OCI-LY1 (cell line): ENCODE measurements at regions not wholly inside any gene's neighbourhood (a gene's known extent, or its start where the extent isn't known, plus 50 kb on each side); places are given as distances from the start of the nearest gene placed in this dataset.

Source experiments
- H2AFZ ChIP-seq: fragments of 200-600 bp; sonication (generic), shearing (Covaris generic); 2 replicates; pipeline ENCODE4 v1.6.0; 2014; ENCODE audit warnings: antibody characterized with exemption, mild to moderate bottlenecking, low read length
- H3F3A ChIP-seq: fragments of 200-600 bp; sonication (generic), shearing (Covaris generic); 2 replicates; pipeline ENCODE4 v1.6.0; 2014; ENCODE audit warnings: mild to moderate bottlenecking, antibody characterized with exemption, low read length, moderate library complexity; ENCODE audit not compliant: insufficient read depth
- H3K27ac ChIP-seq: fragments of 200-600 bp; sonication (generic); 2 replicates; pipeline ENCODE4 v1.5.1; 2014; ENCODE audit warnings: low read length, mixed run types, mild to moderate bottlenecking, low read depth; ENCODE audit not compliant: poor library complexity, severe bottlenecking
- H3K27me3 ChIP-seq: fragments of 200-600 bp; sonication (generic); 2 replicates; pipeline ENCODE4 v1.6.0; 2014; ENCODE audit warnings: antibody characterized with exemption, mild to moderate bottlenecking, low read length, moderate library complexity; ENCODE audit not compliant: insufficient read depth
- H3K36me3 ChIP-seq: fragments of 200-600 bp; sonication (generic); 2 replicates; pipeline ENCODE4 v1.6.1; 2014; ENCODE audit warnings: mild to moderate bottlenecking, antibody characterized with exemption, low read length, moderate library complexity, mixed read lengths; ENCODE audit not compliant: insufficient read depth
- H3K4me1 ChIP-seq: fragments of 200-600 bp; sonication (generic); 2 replicates; pipeline ENCODE4 v1.5.1; 2014; ENCODE audit warnings: mild to moderate bottlenecking, low read length, moderate library complexity; ENCODE audit not compliant: insufficient read depth, severe bottlenecking
- H3K4me2 ChIP-seq: fragments of 200-600 bp; sonication (generic), shearing (Covaris generic); 2 replicates; pipeline ENCODE4 v1.6.1; 2014; ENCODE audit warnings: low read length
- H3K4me3 ChIP-seq: fragments of 200-600 bp; sonication (generic); 2 replicates; pipeline ENCODE4 v1.5.1; 2014; ENCODE audit warnings: low read length, low read depth, mild to moderate bottlenecking, mixed read lengths; ENCODE audit not compliant: poor library complexity, severe bottlenecking
- H3K79me2 ChIP-seq: fragments of 200-600 bp; shearing (Covaris generic); 2 replicates; pipeline ENCODE4 v1.6.1; 2016; ENCODE audit warnings: mixed run types, low read length, mixed read lengths; ENCODE audit not compliant: insufficient read depth
- H3K9ac ChIP-seq: fragments of 200-600 bp; sonication (generic), shearing (Covaris generic); 2 replicates; pipeline ENCODE4 v1.6.1; 2014; ENCODE audit warnings: mild to moderate bottlenecking, low read length, mixed read lengths
- H3K9me2 ChIP-seq: fragments of 200-600 bp; sonication (generic), shearing (Covaris generic); 2 replicates; pipeline ENCODE4 v1.6.1; 2014; ENCODE audit warnings: low read depth, mild to moderate bottlenecking, low read length, mixed read lengths
- H3K9me3 ChIP-seq: fragments of 200-600 bp; shearing (Covaris generic); 2 replicates; pipeline ENCODE4 v1.6.1; 2014; ENCODE audit warnings: low read length, mixed read lengths
- H4K20me1 ChIP-seq: fragments of 200-600 bp; sonication (generic), shearing (Covaris generic); 2 replicates; pipeline ENCODE4 v1.6.0; 2016; ENCODE audit warnings: mild to moderate bottlenecking, low read length; ENCODE audit not compliant: insufficient read depth
- EZH2 ChIP-seq: fragments of 200-600 bp; sonication (generic), shearing (Covaris generic); IDR thresholded peaks from 2 replicates; pipeline ENCODE4 v1.8.0; 2017; ENCODE audit warnings: borderline replicate concordance, mixed run types, mild to moderate bottlenecking, antibody characterized with exemption, low read length, moderate library complexity, mixed read lengths
- TF ChIP-seq, protein P1 (sequence below): fragments of 200-600 bp; sonication (generic), shearing (Covaris generic); IDR thresholded peaks from 2 replicates; pipeline ENCODE4 v1.5.1; 2017; ENCODE audit warnings: mild to moderate bottlenecking, antibody characterized with exemption, low read length, moderate library complexity, mixed read lengths

DNA sequence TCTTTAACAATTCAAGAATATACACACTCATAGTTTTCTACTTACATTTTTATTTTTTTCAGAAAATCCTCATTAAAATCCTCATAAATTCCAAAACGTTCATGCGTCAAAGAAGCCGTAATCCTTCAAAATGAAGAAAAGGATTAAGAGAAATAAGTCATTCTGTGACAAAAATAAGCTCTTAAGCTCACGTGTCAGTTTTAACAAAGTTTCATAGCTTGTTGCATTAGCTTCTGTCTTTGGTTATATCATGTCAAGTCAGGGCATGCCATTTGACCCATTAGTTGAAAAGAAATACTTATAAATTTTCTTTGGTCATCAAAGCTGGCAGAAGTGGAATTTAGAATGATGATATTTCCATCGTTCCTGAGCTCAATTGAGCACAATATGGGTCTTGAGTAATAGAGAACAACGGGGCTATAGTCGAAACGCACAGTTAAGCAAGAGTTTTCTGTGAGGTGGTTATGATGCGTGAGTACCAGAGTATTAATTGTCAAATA is 185.2 kb upstream of the CTSO start:
- TF ChIP-seq, protein P1, sequence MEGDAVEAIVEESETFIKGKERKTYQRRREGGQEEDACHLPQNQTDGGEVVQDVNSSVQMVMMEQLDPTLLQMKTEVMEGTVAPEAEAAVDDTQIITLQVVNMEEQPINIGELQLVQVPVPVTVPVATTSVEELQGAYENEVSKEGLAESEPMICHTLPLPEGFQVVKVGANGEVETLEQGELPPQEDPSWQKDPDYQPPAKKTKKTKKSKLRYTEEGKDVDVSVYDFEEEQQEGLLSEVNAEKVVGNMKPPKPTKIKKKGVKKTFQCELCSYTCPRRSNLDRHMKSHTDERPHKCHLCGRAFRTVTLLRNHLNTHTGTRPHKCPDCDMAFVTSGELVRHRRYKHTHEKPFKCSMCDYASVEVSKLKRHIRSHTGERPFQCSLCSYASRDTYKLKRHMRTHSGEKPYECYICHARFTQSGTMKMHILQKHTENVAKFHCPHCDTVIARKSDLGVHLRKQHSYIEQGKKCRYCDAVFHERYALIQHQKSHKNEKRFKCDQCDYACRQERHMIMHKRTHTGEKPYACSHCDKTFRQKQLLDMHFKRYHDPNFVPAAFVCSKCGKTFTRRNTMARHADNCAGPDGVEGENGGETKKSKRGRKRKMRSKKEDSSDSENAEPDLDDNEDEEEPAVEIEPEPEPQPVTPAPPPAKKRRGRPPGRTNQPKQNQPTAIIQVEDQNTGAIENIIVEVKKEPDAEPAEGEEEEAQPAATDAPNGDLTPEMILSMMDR, result no peak
- Histone ChIP-seq H3K4me2 (no peak overlapping the region), H3K4me3 (no peak overlapping the region), H3K36me3 (no peaks in the 10 kb centered on the region), H3K9ac (no peak overlapping the region), H3K27ac (no peak overlapping the region), H2AFZ (no peak overlapping the region), H4K20me1 (no peaks in the 10 kb centered on the region), H3K27me3 (no peaks in the 10 kb centered on the region), H3K9me3 (no peaks in the 10 kb centered on the region), H3K79me2 (no peaks in the 10 kb centered on the region), H3F3A (no peaks in the 10 kb centered on the region), H3K9me2 (no peaks in the 10 kb centered on the region), H3K4me1 (no peaks in the 10 kb centered on the region)

DNA sequence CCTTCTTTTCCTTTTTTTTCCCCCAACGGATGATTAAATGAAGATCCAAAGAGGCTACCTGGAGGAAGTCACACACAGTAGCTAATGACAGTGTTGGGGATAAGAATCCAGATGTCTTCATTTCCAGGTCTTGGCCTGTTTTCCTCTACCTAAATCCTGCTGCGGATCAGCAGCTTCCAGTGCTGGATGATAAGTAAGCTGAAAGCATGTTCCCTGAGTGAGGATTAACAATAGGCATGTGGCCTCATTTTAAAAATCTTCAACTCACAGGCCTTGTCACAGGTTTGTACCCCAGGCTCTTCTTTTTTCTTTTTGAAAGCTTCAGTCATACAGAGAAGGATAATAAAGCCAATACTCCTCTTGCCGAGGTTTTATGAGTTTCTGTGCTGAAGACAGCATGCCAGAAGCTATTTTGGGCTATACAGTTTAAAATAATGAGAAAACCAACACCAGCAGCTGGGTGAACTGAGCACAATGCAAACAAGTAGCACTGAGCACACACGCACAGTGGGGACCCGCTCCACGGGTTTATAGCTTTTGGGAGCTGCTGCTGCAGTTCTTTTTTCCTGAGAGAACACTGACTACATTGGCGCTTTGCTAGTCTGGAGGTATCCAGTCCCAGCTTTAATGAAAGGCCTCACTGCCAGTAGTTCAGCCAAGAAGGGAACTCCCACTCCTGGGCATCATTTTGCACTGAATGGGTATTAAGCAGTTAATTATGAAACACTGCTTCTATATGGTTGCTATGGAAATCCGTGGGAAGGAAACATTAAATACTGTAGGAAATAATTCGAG is 184.2 kb upstream of the CTSO start:
- no peak overlapping the region for H3K4me2 ChIP-seq
- no peak overlapping the region for H2AFZ ChIP-seq
- no peak overlapping the region for H3K9ac ChIP-seq
- no peaks in the 10 kb centered on the region for H4K20me1 ChIP-seq
- no peaks in the 10 kb centered on the region for H3K9me2 ChIP-seq
- H3K27me3 ChIP-seq, result no peaks in the 10 kb centered on the region
- TF ChIP-seq, protein P1, result no peak
- no peak for TF ChIP-seq EZH2
- H3K4me1 ChIP-seq, result no peaks in the 10 kb centered on the region
- H3K27ac ChIP-seq, result no peak overlapping the region
- H3K79me2 ChIP-seq, result no peaks in the 10 kb centered on the region
- H3K4me3 ChIP-seq, result no peak overlapping the region
- H3K36me3 ChIP-seq, result no peaks in the 10 kb centered on the region
- no peaks in the 10 kb centered on the region for H3F3A ChIP-seq
- H3K9me3 ChIP-seq, result no peaks in the 10 kb centered on the region

DNA sequence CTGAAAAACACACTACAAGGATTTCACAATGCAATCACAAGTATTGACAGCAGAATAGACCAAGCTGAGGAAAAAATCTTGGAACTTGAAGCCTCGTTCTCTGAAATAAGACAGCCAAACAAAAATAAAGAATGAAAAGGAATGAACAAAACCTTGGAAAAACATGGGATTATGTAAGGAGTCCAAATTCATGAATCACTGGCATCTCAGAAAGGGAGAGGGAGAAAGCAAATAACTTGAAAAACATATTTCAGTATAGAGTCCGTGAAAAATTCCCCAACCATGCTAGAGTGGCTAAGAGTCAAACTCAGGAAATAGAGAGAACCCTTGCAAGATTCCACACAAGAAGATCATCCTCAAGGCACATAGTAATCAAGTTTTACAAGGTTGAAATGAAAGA is 178.5 kb upstream of the CTSO start:
- no peaks in the 10 kb centered on the region for H3K4me1 ChIP-seq
- no peaks in the 10 kb centered on the region for H3K9me2 ChIP-seq
- no peak overlapping the region for H3K27ac ChIP-seq
- H4K20me1 ChIP-seq, result no peaks in the 10 kb centered on the region
- no peaks in the 10 kb centered on the region for H3F3A ChIP-seq
- no peaks in the 10 kb centered on the region for H3K79me2 ChIP-seq
- H3K4me2 ChIP-seq, result no peak overlapping the region
- H3K36me3 ChIP-seq, result no peaks in the 10 kb centered on the region
- TF ChIP-seq EZH2, result no peak
- TF ChIP-seq, protein P1, result no peak
- no peaks in the 10 kb centered on the region for H3K27me3 ChIP-seq
- H3K9me3 ChIP-seq, result no peaks in the 10 kb centered on the region
- no peak overlapping the region for H3K9ac ChIP-seq
- no peak overlapping the region for H3K4me3 ChIP-seq
- H2AFZ ChIP-seq, result no peak overlapping the region
